DMS53 treated with DMSO at 0.1 percent for 48 hours (cell line): ENCODE measurements at regions not wholly inside any gene's neighbourhood (a gene's known extent, or its start where the extent isn't known, plus 50 kb on each side); places are given as distances from the start of the nearest gene placed in this dataset.

ENCODE experiments used
- DNase-seq: peaks from one replicate; lab custom pipeline; 2025; ENCODE audit not compliant: unreplicated experiment; lab: John Stamatoyannopoulos, UW

- no peak for DNase-seq
These were observed 180.0 kb upstream of the ASIC2 start for GRCh38 chr17:33473061-33473460.

GRCh38 chr17:33474789-33475188 is 181.7 kb upstream of the ASIC2 start:
- DNase-seq: no peak

DNA sequence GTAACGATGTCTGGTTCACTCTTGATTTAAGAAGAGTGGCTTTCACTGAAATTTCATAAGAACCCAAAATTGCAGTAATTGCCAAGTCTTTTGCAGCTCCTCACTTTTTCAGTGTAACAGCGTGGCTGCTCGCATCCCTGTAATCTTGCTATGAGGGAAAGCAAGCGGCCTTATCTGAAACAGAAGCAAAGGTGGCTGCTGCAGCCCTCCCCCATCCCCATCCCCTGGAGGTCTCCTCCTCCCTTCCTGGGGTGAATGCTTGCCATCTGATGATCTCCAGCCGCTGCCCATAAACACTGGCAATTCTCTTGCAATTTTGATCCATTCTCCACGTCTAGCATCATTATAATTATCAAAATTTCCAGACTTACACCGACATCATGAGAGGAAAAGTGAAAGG is 182.5 kb upstream of the ASIC2 start:
- no peak for DNase-seq

DNA sequence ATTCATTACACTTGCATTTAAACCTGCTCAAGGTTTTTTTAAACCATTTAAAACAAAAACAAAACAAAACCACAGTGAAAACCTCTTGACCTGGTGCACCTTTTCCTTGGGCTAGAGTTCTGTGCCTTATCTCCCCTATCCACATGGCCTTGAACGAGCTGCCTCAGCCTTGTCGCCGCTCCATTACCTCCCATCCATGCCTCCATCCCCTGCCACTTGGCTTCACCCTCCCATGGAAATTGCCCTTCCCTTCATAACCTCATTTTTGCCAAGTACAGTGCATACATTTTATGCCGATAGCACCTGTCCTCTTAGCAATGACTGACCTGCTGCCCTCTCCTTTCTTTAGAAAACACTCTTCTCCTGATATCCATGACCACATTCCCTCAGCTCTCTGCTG is 188.6 kb upstream of the ASIC2 start:
- DNase-seq: no peak

DNA sequence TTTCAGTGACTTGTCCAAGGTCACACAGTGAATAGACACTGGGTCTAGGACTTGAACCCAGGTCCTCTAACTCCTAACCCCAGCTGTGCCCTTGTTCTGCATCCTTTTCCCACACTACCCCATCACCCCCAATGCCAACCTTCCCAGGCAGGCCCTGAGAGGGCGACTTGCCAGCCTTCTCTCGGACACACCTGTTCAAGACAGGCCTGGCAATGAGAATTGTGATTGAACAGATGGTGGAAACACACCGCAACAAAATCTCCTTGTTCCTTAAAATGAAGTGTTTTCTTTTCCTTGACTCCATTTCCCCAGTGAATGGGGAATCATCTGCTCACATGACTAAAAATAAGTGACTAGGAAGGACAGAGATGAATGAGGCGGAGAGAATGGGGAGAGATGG is 189.5 kb upstream of the ASIC2 start:
- DNase-seq: no peak

DNA sequence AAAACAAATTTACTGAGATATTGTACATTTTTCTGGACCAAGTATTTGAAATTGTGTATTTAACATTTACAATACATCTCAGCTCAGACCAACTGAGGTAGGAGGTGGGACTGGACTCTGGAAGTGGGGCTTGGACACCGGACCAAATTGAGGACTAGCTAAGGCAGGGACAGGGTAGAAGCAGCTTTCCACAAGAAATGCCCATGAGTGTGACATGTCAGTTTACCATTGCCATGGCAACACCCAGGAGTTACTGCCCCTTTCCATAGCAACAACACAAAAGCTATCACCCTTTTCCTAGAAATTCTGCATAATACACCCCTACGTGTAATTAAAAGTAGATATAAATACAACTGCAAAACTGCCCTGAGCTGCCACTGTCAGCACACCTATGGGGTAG is 191.5 kb upstream of the ASIC2 start:
- no peak for DNase-seq

DNA sequence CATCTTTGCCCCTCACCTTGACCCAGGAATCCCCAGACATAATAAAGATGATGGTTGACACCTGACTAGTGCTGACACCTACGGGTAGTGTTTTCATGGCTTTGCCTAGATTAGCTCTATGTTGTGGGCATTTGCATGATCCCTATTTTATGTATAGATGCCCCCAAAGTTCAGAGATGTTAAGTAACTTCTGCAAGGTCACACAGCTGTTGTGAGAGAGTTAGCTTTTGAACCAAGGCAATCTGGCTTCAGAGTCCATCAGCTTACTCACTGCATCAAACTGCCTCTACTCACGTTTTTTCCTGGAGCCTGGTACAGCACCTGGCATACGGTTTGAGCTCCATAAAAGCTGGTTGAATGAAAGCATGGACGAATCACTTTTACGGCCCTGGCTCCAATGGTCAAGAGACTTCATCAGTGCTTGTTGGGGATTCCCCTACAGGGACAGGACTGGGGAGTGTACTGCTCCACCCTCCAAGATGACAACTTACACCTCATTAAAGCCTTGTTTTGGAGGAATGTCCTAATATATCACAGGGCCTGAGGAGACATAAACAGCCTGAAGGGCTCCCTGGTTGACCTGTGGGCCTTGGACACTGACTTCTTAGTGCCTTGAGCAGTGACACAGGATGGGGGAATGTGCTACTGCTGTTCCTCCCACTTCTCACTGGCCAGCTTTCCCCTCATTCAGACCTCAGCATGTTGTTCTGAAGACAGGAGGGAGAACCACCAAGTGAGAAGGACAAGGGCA is 193.2 kb upstream of the ASIC2 start:
- DNase-seq: no peak

- DNase-seq: no peak
These were observed 194.2 kb upstream of the ASIC2 start for GRCh38 chr17:33487187-33487879.

- DNase-seq: no peak
These were observed 198.9 kb upstream of the ASIC2 start for GRCh38 chr17:33491871-33492481.

DNA sequence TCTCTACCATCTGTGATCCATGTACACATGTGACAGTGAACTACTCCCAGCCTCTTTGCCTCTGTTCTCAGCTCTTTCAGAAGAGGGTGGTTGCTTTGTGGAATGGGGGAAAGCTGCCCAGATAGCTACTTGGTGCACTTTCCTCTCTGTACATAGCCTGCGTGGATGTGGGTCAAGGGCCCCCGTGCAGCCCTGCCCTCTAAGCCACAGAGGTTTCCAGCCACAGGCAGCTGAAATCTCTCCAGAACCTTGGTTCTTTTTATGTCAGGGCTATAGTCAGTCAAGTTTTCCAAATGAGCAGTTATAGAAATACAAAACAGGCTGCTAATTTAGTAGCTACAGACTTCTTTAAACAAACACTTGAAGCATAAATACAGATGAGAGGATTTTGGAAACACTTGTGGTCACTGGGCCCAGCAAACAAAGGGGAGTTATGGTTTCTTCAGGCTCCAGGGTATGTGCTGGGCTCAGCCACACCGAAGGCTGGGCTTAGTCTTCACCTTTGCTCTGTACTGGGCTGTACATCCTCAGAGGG is 199.7 kb upstream of the ASIC2 start:
- DNase-seq: no peak

DNA sequence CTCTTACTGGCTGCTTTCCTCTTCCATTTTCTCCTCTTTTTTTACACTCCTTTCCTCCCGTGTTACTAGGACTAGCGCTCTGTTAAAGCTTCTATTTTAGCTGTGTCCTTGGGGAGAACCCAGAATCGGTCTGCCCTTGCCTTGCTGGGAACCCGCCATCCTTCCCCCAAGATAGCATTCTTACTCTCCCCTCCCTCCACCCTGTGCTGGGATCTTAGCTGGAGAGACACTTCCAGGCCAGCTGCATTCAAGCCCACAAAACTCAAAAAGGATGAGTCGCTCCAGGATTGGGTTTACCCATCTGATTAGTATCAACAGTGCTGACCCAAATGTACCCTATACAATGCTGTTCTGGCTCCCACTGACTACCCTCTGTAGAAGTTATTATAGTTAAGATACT is 200.5 kb upstream of the ASIC2 start:
- no peak for DNase-seq

DNA sequence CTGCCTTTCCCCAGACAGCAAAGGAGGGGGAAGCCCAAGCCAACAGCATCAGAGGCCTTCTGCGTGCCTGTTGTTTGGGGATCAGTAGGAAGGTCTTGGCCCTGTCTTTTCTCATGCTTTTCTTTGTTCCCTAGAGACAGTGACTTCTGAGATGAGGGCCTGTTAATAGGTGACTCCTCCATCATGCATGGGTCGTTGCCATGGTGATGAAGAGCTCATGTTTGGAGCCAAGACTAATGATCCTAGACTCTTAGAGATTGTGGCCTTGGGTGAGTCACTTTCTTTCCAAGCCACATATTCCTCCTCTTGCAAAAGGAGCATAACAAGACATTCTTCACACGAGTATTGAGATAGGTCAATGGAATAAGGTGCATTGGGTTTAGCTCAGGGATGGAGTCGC is 201.1 kb upstream of the ASIC2 start:
- no peak for DNase-seq

DNA sequence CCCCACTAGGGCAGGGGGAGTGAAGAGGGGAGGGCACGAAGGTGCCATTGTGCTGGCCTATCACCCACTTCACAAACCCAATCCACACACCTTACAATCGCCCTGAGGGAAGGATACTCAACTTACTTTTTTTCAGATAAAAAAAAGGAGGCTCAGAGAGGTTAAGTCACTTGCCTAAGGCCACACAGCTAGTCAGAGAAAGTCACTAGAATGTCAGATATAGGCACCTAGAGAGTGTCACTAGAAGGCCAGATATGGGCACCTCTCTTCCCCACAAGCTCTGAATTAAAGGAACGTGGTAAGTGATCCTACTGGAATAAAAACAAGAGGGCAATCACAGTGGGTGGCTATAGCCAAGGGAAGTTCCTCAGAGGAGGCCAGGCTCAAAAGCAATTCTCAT is 204.5 kb upstream of the ASIC2 start:
- DNase-seq: no peak

GRCh38 chr17:33498069-33498468 is 205.0 kb upstream of the ASIC2 start:
- DNase-seq: no peak

DNA sequence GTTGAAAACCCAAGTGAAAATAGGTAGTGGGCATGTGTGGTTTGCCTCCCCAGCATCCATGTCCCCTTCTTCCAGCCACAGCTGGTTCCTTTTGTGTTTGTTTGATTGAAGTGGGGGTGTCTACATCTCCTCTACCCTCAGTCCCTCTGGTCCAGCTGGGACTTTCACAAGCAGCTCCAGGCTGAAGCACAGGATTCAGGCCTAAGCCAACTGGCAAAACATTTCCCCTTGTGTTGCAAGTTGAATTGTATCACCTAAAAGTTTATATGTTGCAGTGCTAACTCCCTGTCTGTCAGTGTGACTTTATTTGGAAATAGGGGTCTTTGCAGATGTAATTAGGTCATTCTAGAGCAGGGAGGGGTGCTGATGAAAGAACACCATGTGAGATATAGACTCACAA is 205.9 kb upstream of the ASIC2 start:
- no peak for DNase-seq

DNA sequence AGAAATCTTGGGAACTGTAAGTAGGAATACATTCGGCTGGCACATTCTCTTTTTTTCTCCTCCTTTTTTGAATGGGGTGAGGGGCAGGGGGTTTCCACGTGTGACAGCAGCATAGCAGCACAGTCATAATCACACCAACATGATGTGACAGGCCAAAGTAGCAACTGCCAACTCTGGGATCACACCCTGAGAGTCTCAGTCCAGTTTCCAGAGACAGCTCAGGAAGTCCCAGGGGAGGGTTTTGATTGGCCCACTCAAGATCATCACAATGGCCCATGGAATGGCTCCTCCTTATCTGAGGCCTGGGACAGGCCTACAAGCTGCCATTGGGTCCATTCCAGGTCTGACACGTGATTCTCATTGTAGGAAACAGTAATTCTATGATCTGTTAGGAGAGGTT is 207.1 kb upstream of the ASIC2 start:
- no peak for DNase-seq

- no peak for DNase-seq
These were observed 208.1 kb upstream of the ASIC2 start for GRCh38 chr17:33501185-33501584.

- no peak for DNase-seq
These were observed 211.5 kb upstream of the ASIC2 start for GRCh38 chr17:33504571-33504970.

- DNase-seq: no peak
These were observed 214.0 kb upstream of the ASIC2 start for GRCh38 chr17:33506889-33507650.

DNA sequence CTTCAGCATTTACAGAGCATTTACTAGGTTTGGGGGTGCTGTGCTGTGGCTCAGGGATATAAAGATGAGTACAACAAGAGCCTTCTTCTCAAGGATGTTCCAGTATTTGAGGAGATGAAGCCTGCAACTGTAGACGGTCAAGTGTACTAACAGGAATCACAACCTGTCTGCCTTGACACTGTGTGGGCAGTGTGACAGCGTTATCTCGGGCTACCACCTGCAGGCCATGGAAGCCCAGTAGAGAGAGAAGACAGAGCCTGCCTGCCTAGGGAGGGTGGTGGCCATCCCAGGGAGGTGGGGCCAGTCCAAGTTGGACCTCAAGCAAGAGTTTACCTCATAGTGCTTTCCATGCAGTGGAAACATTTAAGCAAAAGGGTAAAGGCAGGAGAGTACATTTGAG is 215.1 kb upstream of the ASIC2 start:
- DNase-seq: no peak

GRCh38 chr17:33509331-33509730 is 216.2 kb upstream of the ASIC2 start:
- DNase-seq: no peak
